ENCODE measurements at regions not wholly inside any gene's neighbourhood (a gene's known extent, or its start where the extent isn't known, plus 50 kb on each side); places are given as distances from the start of the nearest gene placed in this dataset.

DNA sequence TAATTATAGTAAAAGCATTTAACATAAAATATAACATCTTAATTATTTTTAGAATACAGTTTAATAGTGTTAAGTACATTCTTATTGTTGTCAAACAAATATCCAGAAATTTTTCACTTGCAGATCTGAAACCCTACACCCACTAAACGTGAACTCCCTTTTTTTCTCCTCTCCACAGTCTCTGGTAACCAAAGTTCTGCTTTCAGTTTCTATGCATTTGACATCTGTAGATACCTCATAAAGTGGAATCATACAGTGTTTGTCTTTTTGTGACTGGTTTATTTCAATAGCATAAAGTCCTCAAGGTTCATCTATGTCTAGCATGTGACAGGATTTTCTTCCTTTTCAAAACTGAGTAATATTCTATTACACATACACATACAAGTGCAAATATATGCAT is 286.3 kb downstream of the BTBD3 start:
- no peak for TF ChIP-seq YY1 (IDR thresholded peaks at IDR 0.05; ENCODE audit: borderline replicate concordance in 1 of 3, control insufficient read depth in 1 of 3, extremely low read depth in 1 of 3, insufficient read depth in 3 of 3, insufficient read length in 1 of 3, insufficient replicate concordance in 2 of 3, low read depth in 1 of 3, low read length in 2 of 3)
- no peak for TF ChIP-seq SUPT5H (IDR thresholded peaks at IDR 0.05)
- no peak for TF ChIP-seq FOXA3 (CRISPR knock-in tag; conservative IDR thresholded peaks at IDR 0.05 in 1 of 2, IDR thresholded peaks at IDR 0.05 in 1 of 2)
- TF ChIP-seq EZH2 (IDR thresholded peaks at IDR 0.05; ENCODE audit: borderline replicate concordance, low read depth, low read length): no peak
- no peak for TF ChIP-seq SNAPC5 (CRISPR knock-in tag; IDR thresholded peaks at IDR 0.05)
- TF ChIP-seq MYC (IDR thresholded peaks at IDR 0.05; ENCODE audit: low read depth, low read length): no peak
- no peak for TF ChIP-seq MYC (CRISPR knock-in tag; IDR thresholded peaks at IDR 0.05; ENCODE audit: borderline replicate concordance, low read depth)
- TF ChIP-seq ATF2 (CRISPR knock-in tag; IDR thresholded peaks at IDR 0.05): no peak
- TF ChIP-seq, protein P1, sequence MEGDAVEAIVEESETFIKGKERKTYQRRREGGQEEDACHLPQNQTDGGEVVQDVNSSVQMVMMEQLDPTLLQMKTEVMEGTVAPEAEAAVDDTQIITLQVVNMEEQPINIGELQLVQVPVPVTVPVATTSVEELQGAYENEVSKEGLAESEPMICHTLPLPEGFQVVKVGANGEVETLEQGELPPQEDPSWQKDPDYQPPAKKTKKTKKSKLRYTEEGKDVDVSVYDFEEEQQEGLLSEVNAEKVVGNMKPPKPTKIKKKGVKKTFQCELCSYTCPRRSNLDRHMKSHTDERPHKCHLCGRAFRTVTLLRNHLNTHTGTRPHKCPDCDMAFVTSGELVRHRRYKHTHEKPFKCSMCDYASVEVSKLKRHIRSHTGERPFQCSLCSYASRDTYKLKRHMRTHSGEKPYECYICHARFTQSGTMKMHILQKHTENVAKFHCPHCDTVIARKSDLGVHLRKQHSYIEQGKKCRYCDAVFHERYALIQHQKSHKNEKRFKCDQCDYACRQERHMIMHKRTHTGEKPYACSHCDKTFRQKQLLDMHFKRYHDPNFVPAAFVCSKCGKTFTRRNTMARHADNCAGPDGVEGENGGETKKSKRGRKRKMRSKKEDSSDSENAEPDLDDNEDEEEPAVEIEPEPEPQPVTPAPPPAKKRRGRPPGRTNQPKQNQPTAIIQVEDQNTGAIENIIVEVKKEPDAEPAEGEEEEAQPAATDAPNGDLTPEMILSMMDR (IDR thresholded peaks at IDR 0.05 in 2 of 3, conservative IDR thresholded peaks at IDR 0.05 in 1 of 3; ENCODE audit: insufficient read depth in 2 of 3, low read depth in 1 of 3, low read length in 3 of 3): no peak
- no peak for TF ChIP-seq ZNF324 (CRISPR knock-in tag; IDR thresholded peaks at IDR 0.05)
